OCI-LY3 (cell line): ENCODE measurements at regions not wholly inside any gene's neighbourhood (a gene's known extent, or its start where the extent isn't known, plus 50 kb on each side); places are given as distances from the start of the nearest gene placed in this dataset.

Experiments used
- EZH2phosphoT487 ChIP-seq: fragments of 200-600 bp; shearing (Covaris generic); IDR thresholded peaks from 2 replicates; pipeline ENCODE4 v1.6.1; 2018; ENCODE audit warnings: antibody characterized with exemption, mixed run types, low read depth
- TF ChIP-seq, protein P1 (sequence below): fragments of 200-600, 300-600 bp; sonication (generic); IDR thresholded peaks from 2 replicates; pipeline ENCODE4 v1.5.1; 2014; ENCODE audit warnings: antibody characterized with exemption, low read length, low read depth

DNA sequence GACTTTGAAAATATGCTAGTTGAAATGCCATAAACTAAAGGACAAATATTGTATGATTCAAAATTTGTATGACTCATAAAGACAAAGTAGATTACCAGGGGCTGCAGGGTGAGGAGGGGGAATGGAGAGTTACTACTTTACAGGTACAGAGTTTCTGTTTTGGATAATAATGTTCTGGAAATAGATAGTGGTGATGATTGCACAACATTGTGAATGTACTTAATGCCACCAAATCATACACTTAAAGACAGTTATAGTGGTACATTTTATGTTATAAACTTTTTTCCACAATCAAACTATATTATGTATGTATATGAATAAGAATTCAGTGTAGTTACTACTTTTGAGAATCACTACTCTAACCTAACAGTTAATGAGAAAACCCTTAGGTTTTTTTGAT is 368.1 kb downstream of the ZFHX3 start:
- TF ChIP-seq, protein P1, sequence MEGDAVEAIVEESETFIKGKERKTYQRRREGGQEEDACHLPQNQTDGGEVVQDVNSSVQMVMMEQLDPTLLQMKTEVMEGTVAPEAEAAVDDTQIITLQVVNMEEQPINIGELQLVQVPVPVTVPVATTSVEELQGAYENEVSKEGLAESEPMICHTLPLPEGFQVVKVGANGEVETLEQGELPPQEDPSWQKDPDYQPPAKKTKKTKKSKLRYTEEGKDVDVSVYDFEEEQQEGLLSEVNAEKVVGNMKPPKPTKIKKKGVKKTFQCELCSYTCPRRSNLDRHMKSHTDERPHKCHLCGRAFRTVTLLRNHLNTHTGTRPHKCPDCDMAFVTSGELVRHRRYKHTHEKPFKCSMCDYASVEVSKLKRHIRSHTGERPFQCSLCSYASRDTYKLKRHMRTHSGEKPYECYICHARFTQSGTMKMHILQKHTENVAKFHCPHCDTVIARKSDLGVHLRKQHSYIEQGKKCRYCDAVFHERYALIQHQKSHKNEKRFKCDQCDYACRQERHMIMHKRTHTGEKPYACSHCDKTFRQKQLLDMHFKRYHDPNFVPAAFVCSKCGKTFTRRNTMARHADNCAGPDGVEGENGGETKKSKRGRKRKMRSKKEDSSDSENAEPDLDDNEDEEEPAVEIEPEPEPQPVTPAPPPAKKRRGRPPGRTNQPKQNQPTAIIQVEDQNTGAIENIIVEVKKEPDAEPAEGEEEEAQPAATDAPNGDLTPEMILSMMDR: no peak
- TF ChIP-seq EZH2phosphoT487: no peak
